Uterus (tissue), 2 donors: ENCODE measurements at regions not wholly inside any gene's neighbourhood (a gene's known extent, or its start where the extent isn't known, plus 50 kb on each side); places are given as distances from the start of the nearest gene placed in this dataset.

Experiments
- CTCF ChIP-seq, 4 experiments: fragments of 200-600 bp in 2 of 4; fragments of 450-650 bp in 2 of 4; sonication (generic) in 2 of 4; IDR thresholded peaks; one replicate each; pipeline ENCODE4 v1.5.1; 2016 to 2019; ENCODE audit warnings: antibody characterized with exemption in 4 of 4, mild to moderate bottlenecking in 2 of 4, moderate library complexity in 1 of 4
- POLR2A ChIP-seq, 2 donors: fragments of 450-650 bp; IDR thresholded peaks; one replicate each; pipeline ENCODE4 v1.6.1; 2016; ENCODE audit warnings: antibody characterized with exemption in 2 of 2, mild to moderate bottlenecking in 1 of 2, moderate library complexity in 1 of 2

DNA sequence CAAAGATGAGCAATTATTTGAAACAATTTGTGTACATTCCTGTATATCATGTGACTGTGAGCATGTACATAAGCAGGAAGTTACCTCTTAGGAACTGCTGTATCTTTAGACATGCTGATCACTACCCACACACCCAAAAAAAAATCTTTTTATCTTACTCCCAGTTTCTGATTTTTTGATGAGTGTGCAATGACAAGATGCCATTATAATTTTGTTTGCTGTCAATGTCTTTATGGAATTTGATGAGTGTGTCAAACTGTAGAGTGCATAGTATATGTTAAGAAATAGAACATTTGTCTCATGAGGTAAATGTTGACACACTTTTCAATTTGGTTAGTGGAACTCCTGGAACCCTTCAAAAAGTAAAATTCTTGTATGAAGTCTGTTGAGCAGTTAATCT lies 84.0 kb upstream of the TMEFF2 start:
- TF ChIP-seq CTCF (IDR thresholded peaks at IDR 0.05): no peak
- no peak for TF ChIP-seq POLR2A (IDR thresholded peaks at IDR 0.05)
